ENCODE measurements at regions not wholly inside any gene's neighbourhood (a gene's known extent, or its start where the extent isn't known, plus 50 kb on each side); places are given as distances from the start of the nearest gene placed in this dataset.

GRCh38 chr11:19602891-19603290 lies 109.7 kb upstream of the NAV2 start:
- Histone ChIP-seq H3K36me3 (ENCODE audit: low read depth) (no peaks in the 10 kb centered on the region), H3K9me3 (ENCODE audit: severe bottlenecking) (no peaks in the 10 kb centered on the region), H3K4me3 (ENCODE audit: severe bottlenecking) (no peak overlapping the region), H3K4me1 (ENCODE audit: insufficient read depth, poor library complexity, severe bottlenecking) (no peaks in the 10 kb centered on the region), H3K27ac (ENCODE audit: poor library complexity, severe bottlenecking) (no peak overlapping the region), H3K27me3 (ENCODE audit: insufficient read depth, poor library complexity, severe bottlenecking) (no peaks in the 10 kb centered on the region)
- DNase-seq (ENCODE audit: low spot score) (no peak), ATAC-seq (ENCODE audit: low read depth) (no peak)
- TF ChIP-seq CTCF (IDR thresholded peaks at IDR 0.05; ENCODE audit: poor library complexity, severe bottlenecking), result no peak

- H3K4me1 ChIP-seq (ENCODE audit: insufficient read depth, poor library complexity, severe bottlenecking), result peaks cover 2% of the 10 kb centered on the region
- DNase-seq (ENCODE audit: low spot score), result no peak
- H3K27ac ChIP-seq (ENCODE audit: poor library complexity, severe bottlenecking), result no peak overlapping the region
- no peaks in the 10 kb centered on the region for H3K9me3 ChIP-seq (ENCODE audit: severe bottlenecking)
- H3K4me3 ChIP-seq (ENCODE audit: severe bottlenecking), result no peak overlapping the region
- H3K27me3 ChIP-seq (ENCODE audit: insufficient read depth, poor library complexity, severe bottlenecking), result no peaks in the 10 kb centered on the region
- no peaks in the 10 kb centered on the region for H3K36me3 ChIP-seq (ENCODE audit: low read depth)
- no peak for ATAC-seq (ENCODE audit: low read depth)
- no peak for TF ChIP-seq CTCF (IDR thresholded peaks at IDR 0.05; ENCODE audit: poor library complexity, severe bottlenecking)
Observed at GRCh38 chr11:19602406-19602805, 110.2 kb upstream of the NAV2 start.

GRCh38 chr11:19601235-19601634 lies 111.4 kb upstream of the NAV2 start:
- Histone ChIP-seq H3K27me3 (ENCODE audit: insufficient read depth, poor library complexity, severe bottlenecking) (no peaks in the 10 kb centered on the region), H3K4me3 (ENCODE audit: severe bottlenecking) (no peak overlapping the region), H3K9me3 (ENCODE audit: severe bottlenecking) (no peaks in the 10 kb centered on the region), H3K36me3 (ENCODE audit: low read depth) (no peaks in the 10 kb centered on the region), H3K4me1 (ENCODE audit: insufficient read depth, poor library complexity, severe bottlenecking) (peaks cover 14% of the 10 kb centered on the region), H3K27ac (ENCODE audit: poor library complexity, severe bottlenecking) (no peak overlapping the region)
- ATAC-seq (ENCODE audit: low read depth) (no peak), DNase-seq (ENCODE audit: low spot score) (no peak)
- no peak for TF ChIP-seq CTCF (IDR thresholded peaks at IDR 0.05; ENCODE audit: poor library complexity, severe bottlenecking)

GRCh38 chr11:19599681-19600080 lies 113.0 kb upstream of the NAV2 start:
- no peak for TF ChIP-seq CTCF (IDR thresholded peaks at IDR 0.05; ENCODE audit: poor library complexity, severe bottlenecking)
- DNase-seq (ENCODE audit: low spot score) (no peak), ATAC-seq (ENCODE audit: low read depth) (no peak)
- Histone ChIP-seq H3K4me1 (ENCODE audit: insufficient read depth, poor library complexity, severe bottlenecking) (peaks cover 25% of the 10 kb centered on the region), H3K4me3 (ENCODE audit: severe bottlenecking) (no peak overlapping the region), H3K27me3 (ENCODE audit: insufficient read depth, poor library complexity, severe bottlenecking) (no peaks in the 10 kb centered on the region), H3K27ac (ENCODE audit: poor library complexity, severe bottlenecking) (no peak overlapping the region), H3K9me3 (ENCODE audit: severe bottlenecking) (peaks cover 3% of the 10 kb centered on the region), H3K36me3 (ENCODE audit: low read depth) (no peaks in the 10 kb centered on the region)

GRCh38 chr11:19598876-19599486 lies 113.7 kb upstream of the NAV2 start:
- DNase-seq (ENCODE audit: low spot score) (no peak), ATAC-seq (ENCODE audit: low read depth) (no peak)
- Histone ChIP-seq H3K4me3 (ENCODE audit: severe bottlenecking) (no peak overlapping the region), H3K9me3 (ENCODE audit: severe bottlenecking) (peaks cover 3% of the 10 kb centered on the region), H3K4me1 (ENCODE audit: insufficient read depth, poor library complexity, severe bottlenecking) (peaks cover 25% of the 10 kb centered on the region), H3K27me3 (ENCODE audit: insufficient read depth, poor library complexity, severe bottlenecking) (no peaks in the 10 kb centered on the region), H3K36me3 (ENCODE audit: low read depth) (no peaks in the 10 kb centered on the region), H3K27ac (ENCODE audit: poor library complexity, severe bottlenecking) (no peak overlapping the region)
- TF ChIP-seq CTCF (IDR thresholded peaks at IDR 0.05; ENCODE audit: poor library complexity, severe bottlenecking), result no peak

All from RWPE2 (cell line).